Activated CD8-positive, alpha-beta memory T cell treated with anti-CD3 and anti-CD28 coated beads, Interleukin-2, amount 50 U/mL, for 48 hours (primary cell): ENCODE measurements at regions not wholly inside any gene's neighbourhood (a gene's known extent, or its start where the extent isn't known, plus 50 kb on each side); places are given as distances from the start of the nearest gene placed in this dataset.

Experiments used
- DNase-seq: peaks from one replicate; pipeline ENCODE4 v3.0.0-alpha.2; 2020

DNA sequence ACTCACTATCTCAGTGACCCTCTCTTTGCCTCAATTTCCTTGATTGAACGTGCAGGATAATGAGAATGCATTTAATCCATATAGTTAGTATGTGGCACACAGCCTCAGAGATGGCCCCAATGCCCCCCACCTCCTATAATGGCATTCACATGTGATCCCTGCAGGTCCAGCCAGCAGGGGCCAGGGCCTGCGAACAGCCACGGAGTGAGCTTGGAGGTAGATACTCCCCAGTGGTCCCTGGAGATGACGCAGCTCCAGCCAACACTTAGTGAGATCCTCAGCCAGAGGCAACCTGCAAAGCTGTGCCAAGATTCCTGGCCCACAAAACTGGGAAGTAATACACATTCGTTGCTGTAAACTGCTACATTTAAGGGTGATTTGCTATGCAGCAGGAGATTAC is 184.9 kb upstream of the NSMCE3 start:
- no peak for DNase-seq

DNA sequence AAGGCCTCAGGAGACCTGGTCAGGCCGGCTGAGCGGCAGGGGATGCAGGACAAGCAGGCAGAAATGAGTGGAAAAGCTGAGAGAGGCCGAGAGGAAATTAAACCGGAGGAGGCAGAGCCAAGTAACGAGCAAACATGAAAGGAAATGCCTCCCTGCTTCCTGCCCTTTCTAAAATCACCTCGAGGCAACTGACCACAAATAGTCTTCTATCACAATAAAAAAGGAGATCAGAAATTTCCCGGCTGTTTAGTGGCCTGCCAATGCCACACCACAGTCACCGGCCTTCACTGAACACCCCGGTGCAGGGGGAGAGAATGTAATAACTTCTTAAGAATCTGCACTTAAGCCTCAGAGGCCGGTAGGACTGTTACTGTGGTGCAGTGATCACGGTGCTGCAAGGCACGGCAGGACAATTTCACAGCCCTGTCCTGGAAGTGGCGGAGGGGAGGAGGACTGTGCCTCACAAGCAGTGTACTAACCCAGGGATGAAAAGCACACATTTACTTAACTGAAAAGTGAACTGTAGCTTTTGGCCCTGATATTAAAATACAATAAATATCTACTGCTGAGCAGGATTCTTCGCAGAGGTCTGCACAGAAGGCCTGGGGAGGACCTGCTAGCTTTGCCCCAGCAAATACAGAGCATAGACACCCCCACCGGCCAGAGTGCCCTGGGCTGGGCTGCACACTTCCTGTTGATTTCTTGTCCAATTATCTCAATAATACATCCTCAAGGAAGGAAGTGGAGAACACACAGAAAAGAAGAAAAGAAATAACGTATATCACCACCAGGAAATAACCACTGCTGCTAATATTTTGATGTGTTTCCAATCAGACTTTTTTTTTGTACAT is 183.5 kb upstream of the NSMCE3 start:
- no peak for DNase-seq

GRCh38 chr15:29451201-29451781 is 181.7 kb upstream of the NSMCE3 start:
- DNase-seq: no peak

DNA sequence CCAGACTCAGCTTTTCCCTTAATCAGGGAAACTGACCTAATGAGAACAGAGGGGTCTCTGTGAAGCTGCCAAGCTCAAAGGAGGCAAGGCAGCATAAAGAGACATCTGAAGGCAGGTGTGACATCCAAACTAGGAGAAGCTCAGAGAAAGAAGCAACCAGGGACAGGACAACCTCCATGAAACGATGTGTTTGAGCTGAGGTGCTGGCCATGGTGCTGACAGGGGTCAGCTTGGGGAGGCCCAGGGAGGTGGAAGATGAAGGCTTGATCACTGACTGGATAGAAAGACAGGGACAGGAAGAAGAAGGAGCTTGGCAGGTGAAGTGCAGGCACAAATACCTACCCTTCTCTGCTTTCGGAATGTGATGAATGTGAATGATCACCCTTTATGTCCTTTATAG is 179.5 kb upstream of the NSMCE3 start:
- DNase-seq: no peak

- DNase-seq: no peak
These were observed 178.7 kb upstream of the NSMCE3 start for GRCh38 chr15:29448320-29448719.

DNA sequence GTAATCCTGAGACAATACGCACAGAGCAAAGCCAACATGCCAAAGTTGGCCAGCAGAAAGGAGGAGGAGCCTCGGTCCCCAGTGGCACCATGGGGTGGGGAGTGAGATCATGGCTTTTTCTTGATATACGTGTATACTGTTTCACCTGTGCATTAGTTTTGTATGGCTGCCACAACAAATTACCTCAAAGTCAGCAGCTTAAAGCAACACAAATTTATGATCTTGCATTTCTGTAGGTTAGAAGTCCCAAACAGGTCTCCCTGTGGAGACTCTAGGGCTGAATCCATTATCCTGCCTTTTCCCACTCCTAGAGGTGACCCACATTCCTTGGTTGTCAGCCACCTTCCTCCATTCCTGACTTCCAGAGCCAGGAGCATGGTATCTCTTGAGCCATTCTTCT is 176.9 kb upstream of the NSMCE3 start:
- no peak for DNase-seq

DNA sequence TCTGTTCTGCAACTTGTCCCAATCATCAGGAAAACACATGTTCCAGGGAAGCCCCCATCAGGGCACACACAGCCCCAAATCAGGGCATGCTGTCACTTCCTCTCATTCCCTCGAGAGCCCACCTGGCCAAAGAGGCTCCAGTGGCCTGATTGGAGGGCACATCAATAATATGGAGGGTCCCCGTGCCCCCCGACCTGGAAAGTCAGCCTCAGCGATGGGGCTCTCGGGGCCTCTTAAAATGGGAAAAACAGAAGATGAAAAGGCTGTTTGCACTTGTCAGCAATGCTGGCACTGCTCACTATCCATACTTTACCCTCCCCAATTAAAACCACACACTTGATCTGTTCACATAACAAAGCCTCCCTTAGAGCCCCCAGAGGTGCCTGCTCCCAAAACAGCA is 172.9 kb upstream of the NSMCE3 start:
- no peak for DNase-seq

GRCh38 chr15:29440541-29440940 is 170.9 kb upstream of the NSMCE3 start:
- no peak for DNase-seq

DNA sequence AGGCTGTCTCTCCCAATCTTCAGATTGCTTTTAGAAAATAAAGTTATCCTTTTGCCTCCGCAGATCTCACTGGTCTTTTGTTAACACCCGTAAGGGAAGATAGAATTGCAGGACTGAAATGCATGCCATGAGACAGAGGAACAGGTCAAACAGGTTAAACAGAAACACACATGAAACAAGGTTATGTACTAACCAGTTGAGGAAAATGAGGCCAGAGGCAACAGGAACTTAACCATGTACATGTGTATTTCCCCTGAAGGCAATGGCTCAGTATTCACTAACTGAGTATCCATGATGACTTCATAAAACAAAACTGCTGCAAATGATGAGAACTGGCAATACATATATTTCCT is 169.1 kb upstream of the NSMCE3 start:
- DNase-seq: no peak

- DNase-seq: no peak
These were observed 168.5 kb upstream of the NSMCE3 start for GRCh38 chr15:29437888-29438702.

GRCh38 chr15:29435811-29436210 is 166.2 kb upstream of the NSMCE3 start:
- no peak for DNase-seq

DNA sequence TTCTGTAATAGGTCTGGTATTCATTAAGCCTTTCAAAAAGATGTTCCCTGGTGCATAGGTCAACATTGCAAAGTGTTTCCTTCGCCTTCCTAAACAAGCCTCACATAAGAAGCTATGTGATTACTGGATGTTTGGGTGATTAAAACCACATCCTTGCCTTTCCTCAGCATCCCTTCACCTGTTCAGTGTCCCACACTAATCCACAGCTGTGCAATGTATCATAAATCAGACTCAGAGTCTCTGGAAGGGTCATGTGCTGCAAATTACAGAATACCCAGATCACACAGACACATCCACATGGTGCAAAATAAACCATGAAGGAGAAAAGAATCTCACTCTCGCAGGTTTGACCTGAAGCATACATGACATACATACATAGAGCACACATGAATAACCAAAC is 164.7 kb upstream of the NSMCE3 start:
- DNase-seq: no peak

DNA sequence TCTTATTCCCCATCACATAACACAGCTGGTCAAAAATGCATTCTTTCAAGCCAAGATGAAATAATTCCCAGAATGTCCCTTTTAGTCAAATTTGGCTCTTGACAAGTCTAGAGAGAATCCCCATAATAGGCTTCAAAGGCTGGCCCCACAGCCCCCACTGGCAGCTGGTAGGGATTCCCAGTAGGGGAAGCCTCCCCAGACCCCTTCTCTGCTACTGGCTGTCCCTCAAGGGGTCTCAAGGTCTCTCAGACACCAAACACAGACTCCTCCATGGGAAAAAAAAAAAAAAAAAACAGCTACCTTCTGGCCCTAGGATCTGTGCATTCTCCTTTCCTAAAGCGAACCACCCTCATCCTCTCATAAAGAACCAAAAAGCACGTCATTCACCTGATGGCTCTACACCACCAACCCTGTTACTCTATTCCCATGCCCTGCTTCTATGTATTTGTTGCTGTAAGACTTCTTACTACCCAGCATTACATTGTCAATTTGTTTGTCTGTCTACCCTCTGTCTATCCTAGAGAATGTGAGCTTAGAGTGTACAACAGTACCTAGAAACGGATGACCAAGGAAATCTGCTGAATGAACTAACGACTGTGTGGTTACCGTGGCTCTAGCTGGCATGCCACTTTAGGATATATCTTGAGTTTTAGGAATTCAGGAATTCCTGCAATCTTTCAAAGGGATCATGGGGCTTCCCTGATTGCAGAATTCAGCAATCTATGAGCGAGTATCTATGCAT is 164.1 kb upstream of the NSMCE3 start:
- DNase-seq: no peak

DNA sequence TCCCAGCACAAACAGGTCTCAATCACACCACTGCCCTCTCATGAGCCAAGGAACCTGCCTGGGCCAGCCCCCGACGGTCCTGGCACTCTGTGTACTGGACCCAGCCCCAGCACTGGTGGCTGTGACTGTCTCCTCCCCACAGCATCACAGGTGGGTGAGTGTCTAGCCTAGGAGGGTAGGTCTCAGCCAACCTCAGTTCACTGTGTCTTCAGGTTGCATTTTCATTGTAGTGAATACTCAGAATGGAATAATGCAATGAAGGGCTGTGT is 163.4 kb upstream of the NSMCE3 start:
- no peak for DNase-seq

DNA sequence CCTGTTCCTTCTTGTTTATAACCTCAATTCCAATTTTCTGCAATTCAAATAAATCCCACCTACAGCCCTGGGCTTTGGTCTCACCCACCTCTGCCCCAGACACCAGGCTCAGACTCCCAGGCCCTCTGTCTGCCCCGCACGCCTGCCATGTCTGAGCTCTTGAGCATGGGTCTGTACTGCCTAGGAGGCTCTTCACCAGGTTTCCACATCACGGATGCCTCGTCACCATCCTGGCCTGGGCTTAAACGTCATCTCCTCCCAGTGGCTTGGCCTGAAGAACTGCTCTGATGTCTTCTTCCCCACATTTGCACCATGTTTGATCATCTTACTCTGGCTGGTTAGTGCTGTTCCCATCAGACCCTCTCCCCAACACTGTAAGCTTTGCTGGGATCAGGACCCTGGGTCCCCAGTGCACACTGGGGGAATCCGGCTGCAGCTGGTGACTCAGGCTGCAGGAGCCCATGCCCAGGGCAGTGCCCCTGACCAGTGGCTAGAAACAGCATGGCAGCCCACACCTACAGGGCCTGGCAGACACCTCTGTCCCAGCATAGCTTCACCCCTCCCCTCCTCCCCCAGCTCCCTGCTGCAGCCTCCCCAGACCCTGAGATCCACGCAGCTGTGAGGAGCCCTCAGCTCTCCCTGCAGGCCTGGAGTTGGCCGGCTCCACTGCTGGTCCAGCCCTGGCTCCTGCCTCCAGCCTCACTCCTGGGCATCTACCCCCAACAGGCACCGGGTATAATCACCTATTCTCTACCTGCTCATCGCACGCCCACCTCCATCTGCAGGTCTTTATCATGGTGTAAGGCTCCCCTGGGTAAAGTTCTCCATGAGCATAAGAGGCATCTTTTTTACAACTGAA is 162.8 kb upstream of the NSMCE3 start:
- DNase-seq: no peak

GRCh38 chr15:29430831-29431230 is 161.2 kb upstream of the NSMCE3 start:
- DNase-seq: no peak

GRCh38 chr15:29430124-29430523 is 160.5 kb upstream of the NSMCE3 start:
- DNase-seq: peak; percentile 15

DNA sequence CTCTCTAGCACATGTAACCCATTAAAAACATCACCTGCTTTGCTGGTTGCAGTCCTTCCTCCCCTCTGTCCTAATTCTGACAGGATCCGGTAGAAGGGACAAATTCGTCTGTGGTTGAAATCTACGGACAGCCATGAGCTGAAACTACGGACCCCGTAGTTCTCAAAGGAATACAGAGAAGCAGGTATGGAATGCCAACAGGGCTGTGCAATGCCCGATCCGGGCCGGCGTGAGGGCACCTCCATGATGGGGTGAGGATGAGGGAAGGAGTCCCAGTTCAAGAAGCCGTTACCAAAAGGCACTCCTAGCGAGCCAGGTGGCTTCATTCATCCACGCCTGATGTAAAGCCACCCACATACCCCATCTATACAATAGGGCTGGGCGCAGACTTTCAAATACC is 160.0 kb upstream of the NSMCE3 start:
- peak; percentile 18 for DNase-seq

DNA sequence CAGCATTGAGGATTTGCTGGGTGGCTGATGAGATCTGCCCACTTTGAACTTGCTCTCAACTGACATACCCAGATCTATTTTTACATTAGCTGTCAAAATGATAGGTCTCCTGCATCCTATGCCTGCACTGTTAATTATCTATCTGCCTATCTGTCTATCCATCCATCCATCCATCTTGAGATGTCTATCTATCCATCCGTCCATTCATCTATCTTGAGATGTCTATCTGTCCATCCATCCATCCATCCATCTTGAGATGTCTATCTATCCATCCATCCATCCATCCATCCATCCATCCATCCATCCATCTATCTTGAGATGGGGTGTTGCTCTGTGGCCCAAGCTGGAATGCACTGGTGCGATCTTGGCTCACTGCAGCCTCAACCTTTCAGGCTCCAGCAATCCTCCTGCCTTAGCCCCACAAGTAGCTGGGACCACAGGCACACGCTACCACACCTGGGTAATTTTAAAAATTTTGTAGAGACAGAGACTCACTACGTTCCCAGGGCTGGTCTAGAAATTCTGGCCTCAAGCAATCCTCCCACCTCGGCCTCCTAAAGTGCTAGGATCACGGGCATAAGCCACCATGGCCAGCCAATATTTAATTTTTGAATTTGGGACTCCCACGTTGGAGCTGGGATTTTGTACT is 159.4 kb upstream of the NSMCE3 start:
- no peak for DNase-seq

DNA sequence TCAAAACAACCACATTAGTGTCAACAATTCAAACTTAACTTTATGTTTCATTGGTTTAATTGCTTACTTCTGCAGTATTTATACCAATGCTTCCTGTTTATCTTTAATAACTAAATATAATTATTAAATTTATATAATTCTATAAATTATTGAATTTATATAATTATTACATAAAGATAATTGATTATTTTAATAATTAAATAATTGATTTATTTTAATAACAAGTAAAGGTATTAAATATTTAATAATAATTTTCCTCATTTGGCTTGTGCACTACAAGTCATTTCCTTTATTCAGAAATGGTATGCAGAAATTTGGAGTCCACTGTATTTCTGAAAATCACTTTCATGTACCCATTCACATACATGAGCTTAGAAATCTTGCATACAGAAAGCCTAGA is 156.2 kb upstream of the NSMCE3 start:
- DNase-seq: no peak

GRCh38 chr15:29424118-29424517 is 154.5 kb upstream of the NSMCE3 start:
- DNase-seq: no peak

GRCh38 chr15:29422606-29423005 is 153.0 kb upstream of the NSMCE3 start:
- no peak for DNase-seq
